CD14-positive monocyte (primary cell): ENCODE measurements at regions not wholly inside any gene's neighbourhood (a gene's known extent, or its start where the extent isn't known, plus 50 kb on each side); places are given as distances from the start of the nearest gene placed in this dataset.

Experiments
- DNase-seq, 3 donors: peaks; one replicate each; pipeline ENCODE4 v3.0.0-alpha.2; 2011 to 2022
- H2AFZ ChIP-seq: 2 replicates; pipeline ENCODE4 v1.6.0; 2012; ENCODE audit warnings: mild to moderate bottlenecking, low read depth, low read length, inconsistent platforms; ENCODE audit not compliant: insufficient read depth, poor library complexity, severe bottlenecking
- H3K27ac ChIP-seq, 2 donors: 1 replicate in 1 of 2; 2 replicates in 1 of 2; pipeline ENCODE4 v1.5.1; 2012 to 2013; ENCODE audit warnings: low read length in 2 of 2, control low read depth in 1 of 2, inconsistent platforms in 1 of 2, low read depth in 1 of 2, mild to moderate bottlenecking in 1 of 2
- H3K27me3 ChIP-seq, 2 donors: one replicate each; pipeline versions ENCODE4 v1.6.0 to v1.6.1; 2011 to 2013; ENCODE audit warnings: low read length in 2 of 2; ENCODE audit not compliant: control insufficient read depth in 2 of 2, insufficient read depth in 2 of 2
- H3K36me3 ChIP-seq, 2 donors: replicated peaks in 1 of 2; 1 replicate in 1 of 2; 2 replicates in 1 of 2; pipeline versions ENCODE4 v1.5.1 to v1.6.1; 2012 to 2013; ENCODE audit warnings: low read length in 2 of 2, control low read depth in 1 of 2, inconsistent platforms in 1 of 2, mild to moderate bottlenecking in 1 of 2; ENCODE audit not compliant: insufficient read depth in 2 of 2, control insufficient read depth in 1 of 2
- H3K4me1 ChIP-seq, 2 donors: 1 replicate in 1 of 2; 2 replicates in 1 of 2; pipeline versions ENCODE4 v1.5.1 to v1.6.1; 2012 to 2013; ENCODE audit warnings: low read length in 2 of 2, control low read depth in 1 of 2, inconsistent platforms in 1 of 2, mild to moderate bottlenecking in 1 of 2, moderate library complexity in 1 of 2; ENCODE audit not compliant: insufficient read depth in 2 of 2, control insufficient read depth in 1 of 2
- H3K4me2 ChIP-seq: replicated peaks from 2 replicates; pipeline ENCODE3; 2012; ENCODE audit warnings: low read length, moderate library complexity, mild to moderate bottlenecking; ENCODE audit not compliant: poor library complexity, severe bottlenecking; ENCODE audit errors: extremely low read depth
- H3K4me3 ChIP-seq, 3 experiments: fragments of 200-600 bp in 1 of 3; sonication (generic) in 1 of 3; replicated peaks in 1 of 3; 1 replicate in 2 of 3; 2 replicates in 1 of 3; pipeline ENCODE4 v1.5.1; 2011 to 2013; ENCODE audit warnings: low read length in 3 of 3, mild to moderate bottlenecking in 3 of 3, control low read depth in 2 of 3, low read depth in 2 of 3, inconsistent platforms in 1 of 3, moderate library complexity in 1 of 3
- H3K79me2 ChIP-seq: 2 replicates; pipeline ENCODE4 v1.6.0; 2012; ENCODE audit warnings: mild to moderate bottlenecking, control low read depth, inconsistent platforms, low read length, moderate library complexity; ENCODE audit not compliant: insufficient read depth
- H3K9ac ChIP-seq: 2 replicates; pipeline ENCODE4 v1.6.0; 2017; ENCODE audit warnings: low read length, mild to moderate bottlenecking; ENCODE audit not compliant: insufficient read depth, poor library complexity, severe bottlenecking
- H3K9me3 ChIP-seq, 2 donors: replicated peaks in 1 of 2; 1 replicate in 1 of 2; 2 replicates in 1 of 2; pipeline versions ENCODE4 v1.5.1 to v1.6.1; 2012 to 2013; ENCODE audit warnings: low read length in 2 of 2, control low read depth in 1 of 2; ENCODE audit not compliant: control insufficient read depth in 1 of 2, insufficient read depth in 1 of 2
- H4K20me1 ChIP-seq: 2 replicates; pipeline ENCODE4 v1.6.0; 2012; ENCODE audit warnings: mild to moderate bottlenecking, low read length, control low read depth, moderate library complexity; ENCODE audit not compliant: insufficient read depth
- H3K27ac Mint-ChIP-seq, 7 donors: one replicate each; pipeline ENCODE4 v1.8.0; 2020; ENCODE audit warnings: mild to moderate bottlenecking in 7 of 7, mixed read lengths in 7 of 7, moderate library complexity in 6 of 7, inconsistent platforms in 2 of 7
- H3K27me3 Mint-ChIP-seq, 3 donors: one replicate each; pipeline ENCODE4 v1.8.0; 2021 to 2022; ENCODE audit warnings: low read depth in 3 of 3, mild to moderate bottlenecking in 3 of 3, mixed read lengths in 3 of 3, moderate library complexity in 3 of 3, inconsistent platforms in 1 of 3
- H3K36me3 Mint-ChIP-seq, 2 donors: one replicate each; pipeline ENCODE4 v1.8.0; 2020; ENCODE audit warnings: mixed read lengths in 2 of 2, inconsistent platforms in 1 of 2, mild to moderate bottlenecking in 1 of 2
- H3K4me1 Mint-ChIP-seq: one replicate; pipeline ENCODE4 v1.8.0; 2020; ENCODE audit warnings: mild to moderate bottlenecking, mixed read lengths
- H3K4me3 Mint-ChIP-seq, 2 donors: one replicate each; pipeline ENCODE4 v1.8.0; 2020; ENCODE audit warnings: mild to moderate bottlenecking in 2 of 2, mixed read lengths in 2 of 2, moderate library complexity in 1 of 2
- H3K9me3 Mint-ChIP-seq, 7 donors: one replicate each; pipeline ENCODE4 v1.8.0; 2020 to 2022; ENCODE audit warnings: mixed read lengths in 7 of 7, mild to moderate bottlenecking in 6 of 7, moderate library complexity in 6 of 7, inconsistent platforms in 2 of 7
- CTCF ChIP-seq: fragments of 200-600 bp; IDR thresholded peaks from one replicate; pipeline ENCODE4 v1.8.0; 2022; ENCODE audit warnings: antibody characterized with exemption, mild to moderate bottlenecking
- WGBS: methylation state at CpG from one replicate; pipeline ENCODE4 v1.1.5; 2013; ENCODE audit warnings: missing lambda C conversion rate; ENCODE audit not compliant: insufficient coverage; 5-methylcytosine and 5-hydroxymethylcytosine counted together
- intact Hi-C, 2 donors: fragments of 100-400 bp; cut with micrococcal nuclease; formaldehyde crosslinking; loops; one replicate each; pipeline versions ENCODE4 v1.15.0 to v1.15.1; 2023

GRCh38 chr10:90462749-90463470 lies 394.9 kb downstream of the HTR7 start:
- H3K27me3 ChIP-seq: no peaks in the 10 kb centered on the region
- H3K9ac ChIP-seq: no peak overlapping the region
- no peaks in the 10 kb centered on the region for H3K4me1 Mint-ChIP-seq
- H3K9me3 ChIP-seq: no peaks in the 10 kb centered on the region
- no CpG with 5 or more reads among the region's 2 CpGs for WGBS
- H3K36me3 ChIP-seq: no peaks in the 10 kb centered on the region
- no peak overlapping the region for H3K4me3 ChIP-seq
- no peaks in the 10 kb centered on the region for H3K4me1 ChIP-seq
- no peaks in the 10 kb centered on the region for H3K79me2 ChIP-seq
- H3K9me3 Mint-ChIP-seq: peaks cover 0 to 8% (median 0%) of the 10 kb centered on the region in 7 donors
- no peaks in the 10 kb centered on the region for H3K36me3 Mint-ChIP-seq
- H3K4me2 ChIP-seq: no peak overlapping the region
- no peaks in the 10 kb centered on the region for H4K20me1 ChIP-seq
- no peaks in the 10 kb centered on the region for H3K27me3 Mint-ChIP-seq
- H3K4me3 Mint-ChIP-seq: no peak overlapping the region
- intact Hi-C loops: no loop called here
- no peak for DNase-seq
- no peak overlapping the region for H3K27ac Mint-ChIP-seq
- no peak overlapping the region for H2AFZ ChIP-seq
- no peak overlapping the region for H3K27ac ChIP-seq
- no peak for TF ChIP-seq CTCF

GRCh38 chr10:90464329-90464728 lies 393.5 kb downstream of the HTR7 start:
- no peak overlapping the region for H3K4me3 Mint-ChIP-seq
- H3K4me1 ChIP-seq: no peaks in the 10 kb centered on the region
- no peak for TF ChIP-seq CTCF
- no peaks in the 10 kb centered on the region for H4K20me1 ChIP-seq
- 83% methylated on average over 1 of the region's 1 CpG for WGBS
- H3K4me1 Mint-ChIP-seq: no peaks in the 10 kb centered on the region
- H2AFZ ChIP-seq: no peak overlapping the region
- no peaks in the 10 kb centered on the region for H3K27me3 Mint-ChIP-seq
- no peak overlapping the region for H3K27ac ChIP-seq
- no peak overlapping the region for H3K9ac ChIP-seq
- H3K9me3 ChIP-seq: no peaks in the 10 kb centered on the region
- H3K36me3 Mint-ChIP-seq: no peaks in the 10 kb centered on the region
- H3K36me3 ChIP-seq: no peaks in the 10 kb centered on the region
- no peak for DNase-seq
- peaks cover 0 to 4% (median 0%) of the 10 kb centered on the region in 7 donors for H3K9me3 Mint-ChIP-seq
- intact Hi-C loops: no loop called here
- H3K4me2 ChIP-seq: no peak overlapping the region
- no peaks in the 10 kb centered on the region for H3K79me2 ChIP-seq
- H3K4me3 ChIP-seq: no peak overlapping the region
- H3K27ac Mint-ChIP-seq: no peak overlapping the region
- H3K27me3 ChIP-seq: no peaks in the 10 kb centered on the region
